ENCODE measurements at regions not wholly inside any gene's neighbourhood (a gene's known extent, or its start where the extent isn't known, plus 50 kb on each side); places are given as distances from the start of the nearest gene placed in this dataset.

DNA sequence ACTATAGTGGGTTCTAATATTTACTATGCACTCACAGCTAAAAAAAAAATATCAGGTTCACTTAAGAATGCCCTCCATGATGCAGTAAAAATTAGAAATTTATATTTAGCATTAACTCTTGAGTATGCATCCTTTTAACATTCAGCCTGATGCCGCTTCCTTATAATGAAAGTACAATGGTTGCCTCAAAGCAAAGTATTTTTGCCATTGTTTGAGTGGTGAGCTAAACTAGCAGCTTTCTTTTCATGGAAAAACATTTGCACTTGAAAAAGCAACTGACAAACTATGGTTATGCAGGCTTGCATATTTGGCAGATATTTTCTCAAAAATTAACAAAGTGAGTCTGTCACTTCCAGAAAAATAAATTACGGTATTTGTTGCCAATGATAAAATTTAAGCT lies 188.6 kb downstream of the SLC6A15 start:
- no peak for TF ChIP-seq CTCF (IDR thresholded peaks at IDR 0.05; ENCODE audit: unreplicated experiment)
- no peaks in the 10 kb centered on the region for H3K27me3 Mint-ChIP-seq
- H3K36me3 Mint-ChIP-seq (ENCODE audit: insufficient read depth) = no peaks in the 10 kb centered on the region
- no peak for DNase-seq (ENCODE audit: low spot score, unreplicated experiment)
- H3K4me3 Mint-ChIP-seq (ENCODE audit: low read depth) = no peak overlapping the region
- H3K27ac Mint-ChIP-seq = no peak overlapping the region
- H3K4me1 Mint-ChIP-seq (ENCODE audit: low read depth) = peaks cover 3% of the 10 kb centered on the region
- no peaks in the 10 kb centered on the region for H3K9me3 Mint-ChIP-seq (ENCODE audit: low read depth)

DNA sequence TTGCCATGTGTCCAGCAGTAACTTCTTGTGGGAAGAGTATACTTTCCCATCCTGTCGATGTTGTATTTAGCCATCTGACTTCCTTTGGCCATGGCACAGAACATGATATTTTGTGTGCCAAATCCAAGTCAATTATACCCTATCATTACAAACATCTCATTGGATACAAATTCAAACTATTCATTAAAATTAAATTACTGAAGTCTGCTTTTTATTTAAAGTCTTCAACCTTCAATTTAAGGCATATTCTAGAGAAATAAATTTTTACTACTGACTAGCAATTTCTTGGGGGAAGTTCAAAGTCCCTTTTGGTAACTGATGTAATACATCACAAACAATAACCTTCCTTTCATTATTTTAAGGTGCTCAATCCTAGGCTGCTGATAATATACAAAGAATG lies 192.6 kb downstream of the SLC6A15 start:
- H3K4me3 Mint-ChIP-seq (ENCODE audit: low read depth) = no peak overlapping the region
- DNase-seq (ENCODE audit: low spot score, unreplicated experiment) = no peak
- no peak overlapping the region for H3K27ac Mint-ChIP-seq
- no peaks in the 10 kb centered on the region for H3K27me3 Mint-ChIP-seq
- no peak for TF ChIP-seq CTCF (IDR thresholded peaks at IDR 0.05; ENCODE audit: unreplicated experiment)
- H3K9me3 Mint-ChIP-seq (ENCODE audit: low read depth) = no peaks in the 10 kb centered on the region
- H3K36me3 Mint-ChIP-seq (ENCODE audit: insufficient read depth) = no peaks in the 10 kb centered on the region
- no peaks in the 10 kb centered on the region for H3K4me1 Mint-ChIP-seq (ENCODE audit: low read depth)

DNA sequence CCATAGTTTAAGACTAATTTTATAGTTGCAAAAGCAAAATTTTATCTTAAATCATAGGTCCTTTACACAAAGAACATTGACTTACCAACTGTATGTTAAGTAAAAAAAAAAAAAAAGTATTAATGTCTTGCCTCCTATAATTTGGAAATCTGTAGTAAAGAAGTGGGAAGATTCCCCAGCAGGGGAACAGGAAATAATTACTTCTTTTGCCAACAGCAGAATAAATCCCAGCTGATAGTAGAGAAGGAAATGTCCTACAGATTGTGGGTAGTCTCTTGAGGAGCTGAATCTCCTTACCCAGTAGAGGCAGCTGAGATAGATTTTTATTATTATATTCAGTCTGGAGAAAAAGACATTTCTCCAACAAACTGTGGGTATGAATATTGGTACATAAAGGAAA lies 193.7 kb downstream of the SLC6A15 start:
- no peak overlapping the region for H3K27ac Mint-ChIP-seq
- no peaks in the 10 kb centered on the region for H3K36me3 Mint-ChIP-seq (ENCODE audit: insufficient read depth)
- no peaks in the 10 kb centered on the region for H3K4me1 Mint-ChIP-seq (ENCODE audit: low read depth)
- no peaks in the 10 kb centered on the region for H3K27me3 Mint-ChIP-seq
- no peak overlapping the region for H3K4me3 Mint-ChIP-seq (ENCODE audit: low read depth)
- DNase-seq (ENCODE audit: low spot score, unreplicated experiment) = no peak
- H3K9me3 Mint-ChIP-seq (ENCODE audit: low read depth) = no peaks in the 10 kb centered on the region
- no peak for TF ChIP-seq CTCF (IDR thresholded peaks at IDR 0.05; ENCODE audit: unreplicated experiment)

GRCh38 chr12:84712747-84713146 lies 199.9 kb downstream of the SLC6A15 start:
- Mint-ChIP-seq H3K9me3 (ENCODE audit: low read depth) (no peaks in the 10 kb centered on the region), H3K27me3 (no peaks in the 10 kb centered on the region), H3K4me1 (ENCODE audit: low read depth) (no peaks in the 10 kb centered on the region), H3K36me3 (ENCODE audit: insufficient read depth) (no peaks in the 10 kb centered on the region), H3K4me3 (ENCODE audit: low read depth) (no peak overlapping the region), H3K27ac (no peak overlapping the region)
- no peak for TF ChIP-seq CTCF (IDR thresholded peaks at IDR 0.05; ENCODE audit: unreplicated experiment)
- no peak for DNase-seq (ENCODE audit: low spot score, unreplicated experiment)

DNA sequence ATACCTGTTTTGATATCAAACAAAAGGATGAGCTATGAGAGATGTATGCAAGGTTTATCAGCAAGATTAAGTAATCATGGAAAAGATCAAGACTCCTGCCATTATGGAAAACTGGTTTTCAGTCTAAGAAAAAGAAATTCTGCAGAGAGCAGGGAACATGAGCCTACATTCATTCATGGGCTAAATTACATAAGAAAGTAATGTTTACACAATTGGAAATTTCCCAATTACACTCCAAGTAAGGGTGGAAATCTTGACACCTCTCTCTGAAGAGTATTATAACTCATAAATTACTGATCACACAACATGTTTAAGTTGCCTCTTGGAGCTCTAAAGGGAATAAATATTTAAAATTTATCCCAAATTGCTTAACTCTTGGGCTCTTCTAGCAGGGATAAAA lies 206.2 kb downstream of the SLC6A15 start:
- no peak overlapping the region for H3K27ac Mint-ChIP-seq
- no peaks in the 10 kb centered on the region for H3K27me3 Mint-ChIP-seq
- no peak for TF ChIP-seq CTCF (IDR thresholded peaks at IDR 0.05; ENCODE audit: unreplicated experiment)
- H3K4me1 Mint-ChIP-seq (ENCODE audit: low read depth) = no peaks in the 10 kb centered on the region
- no peak overlapping the region for H3K4me3 Mint-ChIP-seq (ENCODE audit: low read depth)
- no peaks in the 10 kb centered on the region for H3K9me3 Mint-ChIP-seq (ENCODE audit: low read depth)
- no peak for DNase-seq (ENCODE audit: low spot score, unreplicated experiment)
- H3K36me3 Mint-ChIP-seq (ENCODE audit: insufficient read depth) = no peaks in the 10 kb centered on the region

All from progenitor cell of endocrine pancreas (in vitro differentiated cells).